GM12878 (cell line): ENCODE measurements at regions not wholly inside any gene's neighbourhood (a gene's known extent, or its start where the extent isn't known, plus 50 kb on each side); places are given as distances from the start of the nearest gene placed in this dataset.

Experiments used
- ATAC-seq: fragments of 200-7000 bp; cut with Tn5 transposase; 3 replicates; pipeline ENCODE4 v1.9.1; 2020; ENCODE audit warnings: mild to moderate bottlenecking, moderate library complexity
- BruUV-seq: library from RNA; stranded (reverse); fragments of 400-500 nt; replicated peaks from 2 replicates; lab custom pipeline; 2021; lab: Mats Ljungman, UMichigan
- CTCF ChIA-PET: fragments of 300-600 bp; sonication (Branson Sonifier 250); formaldehyde crosslinking; extraction: SDS; loops from one replicate; lab custom pipeline; 2021; ENCODE audit warnings: inconsistent platforms; lab: Yijun Ruan, JAX
- POLR2A ChIA-PET: fragments of 350-600 bp; formaldehyde crosslinking; extraction: SDS; loops from one replicate; lab custom pipeline; 2021; ENCODE audit warnings: inconsistent platforms; lab: Charles Lee
- RAD21 ChIA-PET: fragments of 300-600 bp; sonication (Branson Sonifier 250); formaldehyde crosslinking; loops from one replicate; lab custom pipeline; 2023; ENCODE audit warnings: antibody characterized with exemption; ENCODE audit not compliant: unreplicated experiment; lab: Charles Lee
- SMC1A ChIA-PET: fragments of 300-600 bp; sonication (Branson Sonifier 250); formaldehyde crosslinking; loops from one replicate; lab custom pipeline; 2023; ENCODE audit not compliant: unreplicated experiment, uncharacterized antibody; lab: Charles Lee
- DNase-seq: peaks from one replicate; pipeline ENCODE4 v3.0.0-alpha.2; 2011; ENCODE audit warnings: low read depth, low spot score
- FAIRE-seq: peaks from 3 replicates; lab custom pipeline; 2011; peaks lifted over from hg19 to GRCh38; lab: Jason Lieb, UNC
- H2AFZ ChIP-seq: 2 replicates; pipeline ENCODE4 v1.6.0; 2011; ENCODE audit warnings: low read depth, low read length, control low read depth; ENCODE audit not compliant: control insufficient read depth
- H3K27ac ChIP-seq: 2 replicates; pipeline ENCODE4 v1.5.1; 2011; ENCODE audit warnings: control low read depth; ENCODE audit not compliant: control insufficient read depth, insufficient read depth
- H3K27me3 ChIP-seq, 2 experiments: replicated peaks in 1 of 2; 2 replicates each; pipeline versions ENCODE4 v1.6.0 to v1.6.1; 2011; ENCODE audit warnings: low read length in 1 of 2; ENCODE audit not compliant: control insufficient read depth in 2 of 2, insufficient read depth in 2 of 2
- H3K36me3 ChIP-seq, 2 experiments: 2 replicates each; pipeline ENCODE4 v1.5.1; 2011; ENCODE audit warnings: low read length in 1 of 2; ENCODE audit not compliant: control insufficient read depth in 2 of 2, insufficient read depth in 2 of 2
- H3K4me1 ChIP-seq: 2 replicates; pipeline ENCODE4 v1.6.1; 2011; ENCODE audit warnings: mild to moderate bottlenecking, low read length, moderate library complexity, mixed read lengths; ENCODE audit not compliant: control insufficient read depth, insufficient read depth
- H3K4me2 ChIP-seq: 2 replicates; pipeline ENCODE4 v1.6.0; 2011; ENCODE audit warnings: control low read depth; ENCODE audit not compliant: control insufficient read depth, insufficient read depth
- H3K4me3 ChIP-seq: fragments of 200-600 bp; sonication (generic); 2 replicates; pipeline ENCODE4 v1.5.1; 2016
- H3K79me2 ChIP-seq: 2 replicates; pipeline ENCODE4 v1.6.0; 2011; ENCODE audit warnings: low read length; ENCODE audit not compliant: control insufficient read depth, insufficient read depth
- H3K9ac ChIP-seq: 2 replicates; pipeline ENCODE4 v1.8.0; 2011; ENCODE audit warnings: low read length, control low read depth, mixed read lengths; ENCODE audit not compliant: control insufficient read depth, insufficient read depth
- H3K9me3 ChIP-seq: replicated peaks from 3 replicates; pipeline ENCODE4 v1.5.1; 2011; ENCODE audit warnings: mild to moderate bottlenecking, low read length; ENCODE audit not compliant: control insufficient read depth, insufficient read depth
- H4K20me1 ChIP-seq: 2 replicates; pipeline ENCODE4 v1.6.0; 2011; ENCODE audit not compliant: control insufficient read depth, insufficient read depth
- ASH2L ChIP-seq: fragments of 300-600, 200-600 bp; sonication (generic); IDR thresholded peaks from 2 replicates; pipeline ENCODE4 v1.6.1; 2017; ENCODE audit warnings: low read depth, mild to moderate bottlenecking, borderline replicate concordance
- CREM ChIP-seq: IDR thresholded peaks from 2 replicates; pipeline ENCODE4 v1.6.1; 2014; ENCODE audit warnings: antibody characterized with exemption, low read depth
- HCFC1 ChIP-seq: fragments of 150-350 bp; IDR thresholded peaks from 2 replicates; pipeline ENCODE4 v1.6.1; 2014; ENCODE audit warnings: low read length
- MEF2B ChIP-seq: fragments of 450-650 bp; IDR thresholded peaks from 2 replicates; pipeline ENCODE4 v1.6.1; 2018; ENCODE audit warnings: mild to moderate bottlenecking, moderate library complexity; ENCODE audit not compliant: partially characterized antibody, poor library complexity, severe bottlenecking
- POLR2A ChIP-seq: IDR thresholded peaks from 2 replicates; pipeline ENCODE4 v1.6.1; 2011; ENCODE audit warnings: low read depth, mild to moderate bottlenecking, low read length
- RAD21 ChIP-seq: IDR thresholded peaks from 2 replicates; pipeline ENCODE4 v1.6.1; 2011; ENCODE audit warnings: mild to moderate bottlenecking, low read depth, low read length, moderate library complexity; ENCODE audit not compliant: insufficient read depth
- RELA ChIP-seq: fragments of 450-650 bp; IDR thresholded peaks from 2 replicates; pipeline ENCODE4 v1.8.0; 2014; ENCODE audit warnings: borderline replicate concordance; ENCODE audit not compliant: partially characterized antibody
- SMAD5 ChIP-seq: IDR thresholded peaks from 2 replicates; pipeline ENCODE4 v1.6.1; 2016; ENCODE audit warnings: antibody characterized with exemption, low read depth
- ZSCAN29 ChIP-seq: fragments of 450-650 bp; IDR thresholded peaks from 2 replicates; pipeline ENCODE4 v1.6.1; 2017; ENCODE audit warnings: mild to moderate bottlenecking, moderate library complexity
- ZZZ3 ChIP-seq: IDR thresholded peaks from 2 replicates; pipeline ENCODE4 v1.6.1; 2011; ENCODE audit warnings: low read depth; ENCODE audit not compliant: control insufficient read depth, insufficient read length
- WGBS: methylation state at CpG from one replicate; pipeline ENCODE4 v1.1.6; 2016; ENCODE audit warnings: low lambda C conversion rate; ENCODE audit not compliant: insufficient replicate concordance, insufficient coverage; ENCODE audit errors: missing lambda C conversion rate; 5-methylcytosine and 5-hydroxymethylcytosine counted together
- in situ Hi-C: fragments of 300-500 bp; cut with MboI; formaldehyde crosslinking; loops from 9 replicates; pipeline ENCODE4 v1.14.3; 2018; ENCODE audit warnings: mixed read lengths
- intact Hi-C: fragments of 100-400 bp; cut with micrococcal nuclease; formaldehyde crosslinking; loops from one replicate; pipeline ENCODE4 v1.14.2; 2022; ENCODE audit not compliant: unreplicated experiment
- TF ChIP-seq, protein P1 (sequence below): IDR thresholded peaks from 2 replicates; pipeline ENCODE4 v1.6.1; 2011; ENCODE audit warnings: borderline replicate concordance, low read depth, mild to moderate bottlenecking, moderate library complexity, low read length; ENCODE audit not compliant: insufficient read depth, poor library complexity, severe bottlenecking

DNA sequence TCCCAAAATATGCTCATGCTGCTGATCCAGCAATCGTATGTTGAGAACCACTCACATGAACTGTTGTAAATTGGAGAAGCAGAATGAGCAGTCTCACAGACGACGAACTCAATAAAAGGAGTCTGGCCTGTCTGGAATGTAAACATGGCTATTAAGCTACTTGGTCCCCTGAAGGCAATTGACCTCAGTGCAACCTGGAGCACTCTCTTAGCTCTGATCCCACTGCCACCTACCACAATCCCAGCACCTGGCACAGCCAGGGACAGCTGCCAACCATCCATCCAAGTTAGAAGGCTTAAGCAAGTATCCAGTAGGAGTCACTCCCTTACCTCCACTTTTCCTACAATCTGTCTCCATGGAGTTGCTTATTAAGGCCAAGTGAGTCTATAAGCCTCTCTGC lies 406.9 kb upstream of the CLEC14A start:
- no TSS peak for BruUV-seq
- Histone ChIP-seq H3K4me2 (no peak overlapping the region), H3K36me3 (no peaks in the 10 kb centered on the region), H3K27ac (no peak overlapping the region), H2AFZ (no peak overlapping the region), H4K20me1 (no peaks in the 10 kb centered on the region), H3K4me3 (no peak overlapping the region), H3K9me3 (no peaks in the 10 kb centered on the region), H3K79me2 (no peaks in the 10 kb centered on the region), H3K4me1 (no peaks in the 10 kb centered on the region), H3K27me3 (no peaks in the 10 kb centered on the region), H3K9ac (no peak overlapping the region)
- RAD21 ChIA-PET = no interaction called here
- intact Hi-C loops (no loop called here), in situ Hi-C loops (no loop called here)
- POLR2A ChIA-PET = no interaction called here
- ATAC-seq (no peak), FAIRE-seq (no peak), DNase-seq (no peak)
- CTCF ChIA-PET = no interaction called here
- 40% methylated on average over 3 of the region's 3 CpGs for WGBS
- no peak for TF ChIP-seq MEF2B
- TF ChIP-seq RAD21 = no peak
- TF ChIP-seq POLR2A = no peak
- no peak for TF ChIP-seq ASH2L
- no peak for TF ChIP-seq HCFC1
- no peak for TF ChIP-seq RELA
- TF ChIP-seq ZSCAN29 = no peak
- no peak for TF ChIP-seq SMAD5
- TF ChIP-seq ZZZ3 = no peak
- TF ChIP-seq, protein P1, sequence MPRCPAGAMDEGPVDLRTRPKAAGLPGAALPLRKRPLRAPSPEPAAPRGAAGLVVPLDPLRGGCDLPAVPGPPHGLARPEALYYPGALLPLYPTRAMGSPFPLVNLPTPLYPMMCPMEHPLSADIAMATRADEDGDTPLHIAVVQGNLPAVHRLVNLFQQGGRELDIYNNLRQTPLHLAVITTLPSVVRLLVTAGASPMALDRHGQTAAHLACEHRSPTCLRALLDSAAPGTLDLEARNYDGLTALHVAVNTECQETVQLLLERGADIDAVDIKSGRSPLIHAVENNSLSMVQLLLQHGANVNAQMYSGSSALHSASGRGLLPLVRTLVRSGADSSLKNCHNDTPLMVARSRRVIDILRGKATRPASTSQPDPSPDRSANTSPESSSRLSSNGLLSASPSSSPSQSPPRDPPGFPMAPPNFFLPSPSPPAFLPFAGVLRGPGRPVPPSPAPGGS = no peak
- no peak for TF ChIP-seq CREM
- SMC1A ChIA-PET = no interaction called here
